ENCODE measurements at regions not wholly inside any gene's neighbourhood (a gene's known extent, or its start where the extent isn't known, plus 50 kb on each side); places are given as distances from the start of the nearest gene placed in this dataset.

DNA sequence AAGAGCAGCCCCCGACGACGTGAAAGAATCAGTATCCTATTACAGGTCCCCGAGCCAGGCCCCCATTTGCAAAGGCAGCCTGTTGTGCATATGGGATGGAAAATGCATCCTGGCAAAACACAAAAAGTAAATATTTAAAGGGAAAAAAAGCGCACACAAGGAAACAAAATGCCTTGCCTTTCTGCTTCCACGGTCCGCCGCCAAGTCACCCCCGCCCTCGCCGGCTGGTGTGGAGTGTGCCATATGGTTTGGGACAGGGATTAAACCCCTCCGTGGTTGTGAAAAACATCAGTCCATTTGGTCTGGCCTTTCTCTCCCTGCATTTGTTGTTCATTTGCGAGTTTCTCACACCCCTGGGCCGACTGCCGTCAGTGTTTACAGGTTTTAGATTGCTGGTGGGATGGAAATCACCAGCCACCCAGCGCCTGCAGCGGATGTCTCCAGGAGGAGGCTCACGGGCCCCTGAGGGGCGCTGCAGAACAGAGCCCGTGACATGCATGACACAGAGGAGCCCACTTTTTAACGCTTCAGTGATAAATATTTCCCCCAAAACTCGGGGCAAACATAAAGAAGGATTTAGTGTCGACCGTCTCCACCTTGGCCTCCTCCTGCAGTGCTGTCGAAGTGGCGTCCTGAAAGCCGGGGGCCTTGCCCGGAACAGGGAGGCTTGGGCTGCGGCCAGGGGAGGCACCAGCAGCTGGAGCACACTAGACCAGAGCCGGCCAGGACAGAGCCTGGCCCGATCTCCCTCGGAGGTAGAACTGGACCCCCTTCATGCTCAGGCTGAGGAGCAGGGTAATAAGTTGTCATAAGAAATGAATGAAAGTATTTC, 161.5 kb downstream of the HSD17B3 start:
- TF ChIP-seq, protein P1, sequence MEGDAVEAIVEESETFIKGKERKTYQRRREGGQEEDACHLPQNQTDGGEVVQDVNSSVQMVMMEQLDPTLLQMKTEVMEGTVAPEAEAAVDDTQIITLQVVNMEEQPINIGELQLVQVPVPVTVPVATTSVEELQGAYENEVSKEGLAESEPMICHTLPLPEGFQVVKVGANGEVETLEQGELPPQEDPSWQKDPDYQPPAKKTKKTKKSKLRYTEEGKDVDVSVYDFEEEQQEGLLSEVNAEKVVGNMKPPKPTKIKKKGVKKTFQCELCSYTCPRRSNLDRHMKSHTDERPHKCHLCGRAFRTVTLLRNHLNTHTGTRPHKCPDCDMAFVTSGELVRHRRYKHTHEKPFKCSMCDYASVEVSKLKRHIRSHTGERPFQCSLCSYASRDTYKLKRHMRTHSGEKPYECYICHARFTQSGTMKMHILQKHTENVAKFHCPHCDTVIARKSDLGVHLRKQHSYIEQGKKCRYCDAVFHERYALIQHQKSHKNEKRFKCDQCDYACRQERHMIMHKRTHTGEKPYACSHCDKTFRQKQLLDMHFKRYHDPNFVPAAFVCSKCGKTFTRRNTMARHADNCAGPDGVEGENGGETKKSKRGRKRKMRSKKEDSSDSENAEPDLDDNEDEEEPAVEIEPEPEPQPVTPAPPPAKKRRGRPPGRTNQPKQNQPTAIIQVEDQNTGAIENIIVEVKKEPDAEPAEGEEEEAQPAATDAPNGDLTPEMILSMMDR (IDR thresholded peaks at IDR 0.05; ENCODE audit: poor library complexity, severe bottlenecking), result no peak
- TF ChIP-seq RAD21 (conservative IDR thresholded peaks at IDR 0.05) (no peak), EZH2 (IDR thresholded peaks at IDR 0.05; ENCODE audit: borderline replicate concordance, insufficient read depth, low read length, poor library complexity, severe bottlenecking) (no peak), REST (IDR thresholded peaks at IDR 0.05; ENCODE audit: borderline replicate concordance) (no peak)

Data from neural cell (in vitro differentiated cells).